K562 (cell line): ENCODE measurements at regions not wholly inside any gene's neighbourhood (a gene's known extent, or its start where the extent isn't known, plus 50 kb on each side); places are given as distances from the start of the nearest gene placed in this dataset.

ENCODE experiments used
- TF ChIP-seq, protein P1 (sequence below): fragments of 450-650 bp; IDR thresholded peaks from 2 replicates; pipeline ENCODE4 v1.6.1; 2016; ENCODE audit warnings: mild to moderate bottlenecking, moderate library complexity

DNA sequence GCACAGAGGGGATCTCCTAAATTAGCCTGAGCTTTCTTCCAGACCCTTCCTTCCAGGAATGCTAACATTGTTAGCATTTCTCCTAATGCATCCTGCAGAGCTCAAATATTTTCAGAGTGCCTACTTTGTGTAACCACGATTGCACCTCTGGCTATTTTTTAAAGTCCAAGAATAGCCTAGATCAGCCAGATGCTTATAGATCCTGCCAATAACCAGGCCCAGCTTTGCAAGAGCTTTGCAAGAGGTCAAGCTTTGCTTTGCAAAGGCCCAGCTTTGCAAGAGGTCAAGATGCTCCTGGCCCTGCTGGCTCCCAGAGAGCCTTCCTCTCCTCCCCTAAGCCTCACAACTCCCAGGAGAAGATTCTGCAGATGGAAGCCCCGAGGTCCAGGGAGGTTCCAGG, 491.9 kb downstream of the MN1 start (continued):
- TF ChIP-seq, protein P1, sequence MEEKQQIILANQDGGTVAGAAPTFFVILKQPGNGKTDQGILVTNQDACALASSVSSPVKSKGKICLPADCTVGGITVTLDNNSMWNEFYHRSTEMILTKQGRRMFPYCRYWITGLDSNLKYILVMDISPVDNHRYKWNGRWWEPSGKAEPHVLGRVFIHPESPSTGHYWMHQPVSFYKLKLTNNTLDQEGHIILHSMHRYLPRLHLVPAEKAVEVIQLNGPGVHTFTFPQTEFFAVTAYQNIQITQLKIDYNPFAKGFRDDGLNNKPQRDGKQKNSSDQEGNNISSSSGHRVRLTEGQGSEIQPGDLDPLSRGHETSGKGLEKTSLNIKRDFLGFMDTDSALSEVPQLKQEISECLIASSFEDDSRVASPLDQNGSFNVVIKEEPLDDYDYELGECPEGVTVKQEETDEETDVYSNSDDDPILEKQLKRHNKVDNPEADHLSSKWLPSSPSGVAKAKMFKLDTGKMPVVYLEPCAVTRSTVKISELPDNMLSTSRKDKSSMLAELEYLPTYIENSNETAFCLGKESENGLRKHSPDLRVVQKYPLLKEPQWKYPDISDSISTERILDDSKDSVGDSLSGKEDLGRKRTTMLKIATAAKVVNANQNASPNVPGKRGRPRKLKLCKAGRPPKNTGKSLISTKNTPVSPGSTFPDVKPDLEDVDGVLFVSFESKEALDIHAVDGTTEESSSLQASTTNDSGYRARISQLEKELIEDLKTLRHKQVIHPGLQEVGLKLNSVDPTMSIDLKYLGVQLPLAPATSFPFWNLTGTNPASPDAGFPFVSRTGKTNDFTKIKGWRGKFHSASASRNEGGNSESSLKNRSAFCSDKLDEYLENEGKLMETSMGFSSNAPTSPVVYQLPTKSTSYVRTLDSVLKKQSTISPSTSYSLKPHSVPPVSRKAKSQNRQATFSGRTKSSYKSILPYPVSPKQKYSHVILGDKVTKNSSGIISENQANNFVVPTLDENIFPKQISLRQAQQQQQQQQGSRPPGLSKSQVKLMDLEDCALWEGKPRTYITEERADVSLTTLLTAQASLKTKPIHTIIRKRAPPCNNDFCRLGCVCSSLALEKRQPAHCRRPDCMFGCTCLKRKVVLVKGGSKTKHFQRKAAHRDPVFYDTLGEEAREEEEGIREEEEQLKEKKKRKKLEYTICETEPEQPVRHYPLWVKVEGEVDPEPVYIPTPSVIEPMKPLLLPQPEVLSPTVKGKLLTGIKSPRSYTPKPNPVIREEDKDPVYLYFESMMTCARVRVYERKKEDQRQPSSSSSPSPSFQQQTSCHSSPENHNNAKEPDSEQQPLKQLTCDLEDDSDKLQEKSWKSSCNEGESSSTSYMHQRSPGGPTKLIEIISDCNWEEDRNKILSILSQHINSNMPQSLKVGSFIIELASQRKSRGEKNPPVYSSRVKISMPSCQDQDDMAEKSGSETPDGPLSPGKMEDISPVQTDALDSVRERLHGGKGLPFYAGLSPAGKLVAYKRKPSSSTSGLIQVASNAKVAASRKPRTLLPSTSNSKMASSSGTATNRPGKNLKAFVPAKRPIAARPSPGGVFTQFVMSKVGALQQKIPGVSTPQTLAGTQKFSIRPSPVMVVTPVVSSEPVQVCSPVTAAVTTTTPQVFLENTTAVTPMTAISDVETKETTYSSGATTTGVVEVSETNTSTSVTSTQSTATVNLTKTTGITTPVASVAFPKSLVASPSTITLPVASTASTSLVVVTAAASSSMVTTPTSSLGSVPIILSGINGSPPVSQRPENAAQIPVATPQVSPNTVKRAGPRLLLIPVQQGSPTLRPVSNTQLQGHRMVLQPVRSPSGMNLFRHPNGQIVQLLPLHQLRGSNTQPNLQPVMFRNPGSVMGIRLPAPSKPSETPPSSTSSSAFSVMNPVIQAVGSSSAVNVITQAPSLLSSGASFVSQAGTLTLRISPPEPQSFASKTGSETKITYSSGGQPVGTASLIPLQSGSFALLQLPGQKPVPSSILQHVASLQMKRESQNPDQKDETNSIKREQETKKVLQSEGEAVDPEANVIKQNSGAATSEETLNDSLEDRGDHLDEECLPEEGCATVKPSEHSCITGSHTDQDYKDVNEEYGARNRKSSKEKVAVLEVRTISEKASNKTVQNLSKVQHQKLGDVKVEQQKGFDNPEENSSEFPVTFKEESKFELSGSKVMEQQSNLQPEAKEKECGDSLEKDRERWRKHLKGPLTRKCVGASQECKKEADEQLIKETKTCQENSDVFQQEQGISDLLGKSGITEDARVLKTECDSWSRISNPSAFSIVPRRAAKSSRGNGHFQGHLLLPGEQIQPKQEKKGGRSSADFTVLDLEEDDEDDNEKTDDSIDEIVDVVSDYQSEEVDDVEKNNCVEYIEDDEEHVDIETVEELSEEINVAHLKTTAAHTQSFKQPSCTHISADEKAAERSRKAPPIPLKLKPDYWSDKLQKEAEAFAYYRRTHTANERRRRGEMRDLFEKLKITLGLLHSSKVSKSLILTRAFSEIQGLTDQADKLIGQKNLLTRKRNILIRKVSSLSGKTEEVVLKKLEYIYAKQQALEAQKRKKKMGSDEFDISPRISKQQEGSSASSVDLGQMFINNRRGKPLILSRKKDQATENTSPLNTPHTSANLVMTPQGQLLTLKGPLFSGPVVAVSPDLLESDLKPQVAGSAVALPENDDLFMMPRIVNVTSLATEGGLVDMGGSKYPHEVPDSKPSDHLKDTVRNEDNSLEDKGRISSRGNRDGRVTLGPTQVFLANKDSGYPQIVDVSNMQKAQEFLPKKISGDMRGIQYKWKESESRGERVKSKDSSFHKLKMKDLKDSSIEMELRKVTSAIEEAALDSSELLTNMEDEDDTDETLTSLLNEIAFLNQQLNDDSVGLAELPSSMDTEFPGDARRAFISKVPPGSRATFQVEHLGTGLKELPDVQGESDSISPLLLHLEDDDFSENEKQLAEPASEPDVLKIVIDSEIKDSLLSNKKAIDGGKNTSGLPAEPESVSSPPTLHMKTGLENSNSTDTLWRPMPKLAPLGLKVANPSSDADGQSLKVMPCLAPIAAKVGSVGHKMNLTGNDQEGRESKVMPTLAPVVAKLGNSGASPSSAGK, result no peak
